ACHN (cell line): ENCODE measurements at regions not wholly inside any gene's neighbourhood (a gene's known extent, or its start where the extent isn't known, plus 50 kb on each side); places are given as distances from the start of the nearest gene placed in this dataset.

ENCODE experiments used
- DNase-seq: peaks from one replicate; pipeline ENCODE4 v3.0.0-alpha.2; 2015
- in situ Hi-C: cut with HindIII; loops from 2 replicates; pipeline ENCODE4 v1.10.0; 2017; ENCODE audit warnings: low sequenced_read_pairs, low pct_ligation_motif_present, low pct_unique_long_range_greater_than_20kb

GRCh38 chr5:124262991-124263571 is 483.4 kb downstream of the ZNF608 start:
- in situ Hi-C loops: no loop called here
- no peak for DNase-seq

- in situ Hi-C loops: no loop called here
- no peak for DNase-seq
These were observed 484.0 kb downstream of the ZNF608 start for GRCh38 chr5:124262470-124262869.

- in situ Hi-C loops: no loop called here
- no peak for DNase-seq
These were observed 484.6 kb downstream of the ZNF608 start for GRCh38 chr5:124261848-124262247.

GRCh38 chr5:124260921-124261515 is 485.4 kb downstream of the ZNF608 start:
- DNase-seq: no peak
- in situ Hi-C loops: no loop called here

GRCh38 chr5:124259017-124259416 is 487.4 kb downstream of the ZNF608 start:
- no peak for DNase-seq
- in situ Hi-C loops: no loop called here

- DNase-seq: no peak
- in situ Hi-C loops: no loop called here
These were observed 489.4 kb downstream of the ZNF608 start for GRCh38 chr5:124257048-124257447.

- in situ Hi-C loops: no loop called here
- DNase-seq: no peak
These were observed 493.1 kb downstream of the ZNF608 start for GRCh38 chr5:124253203-124253810.

GRCh38 chr5:124252747-124253146 is 493.7 kb downstream of the ZNF608 start:
- in situ Hi-C loops: no loop called here
- DNase-seq: no peak

GRCh38 chr5:124252191-124252638 is 494.2 kb downstream of the ZNF608 start:
- no peak for DNase-seq
- in situ Hi-C loops: no loop called here

GRCh38 chr5:124245276-124245675 is 501.2 kb downstream of the ZNF608 start:
- in situ Hi-C loops: no loop called here
- DNase-seq: no peak

- in situ Hi-C loops: no loop called here
- DNase-seq: no peak
These were observed 505.7 kb downstream of the ZNF608 start for GRCh38 chr5:124240732-124241131.

GRCh38 chr5:124239572-124239971 is 506.9 kb downstream of the ZNF608 start:
- in situ Hi-C loops: no loop called here
- DNase-seq: no peak

- in situ Hi-C loops: no loop called here
These were observed 508.1 kb downstream of the ZNF608 start for GRCh38 chr5:124238350-124238749.

GRCh38 chr5:124237206-124237695 is 509.2 kb downstream of the ZNF608 start:
- in situ Hi-C loops: no loop called here

More at GRCh38 chr5:124238350-124238749, 508.1 kb downstream of the ZNF608 start:
- no peak for DNase-seq

GRCh38 chr5:124236361-124237205 is 509.9 kb downstream of the ZNF608 start:
- DNase-seq: no peak
- in situ Hi-C loops: no loop called here

More at GRCh38 chr5:124237206-124237695, 509.2 kb downstream of the ZNF608 start:
- no peak for DNase-seq

- in situ Hi-C loops: no loop called here
- no peak for DNase-seq
These were observed 510.9 kb downstream of the ZNF608 start for GRCh38 chr5:124235576-124235975.

GRCh38 chr5:124234770-124235562 is 511.5 kb downstream of the ZNF608 start:
- in situ Hi-C loops: no loop called here
- DNase-seq: no peak

- no peak for DNase-seq
- in situ Hi-C loops: no loop called here
These were observed 512.2 kb downstream of the ZNF608 start for GRCh38 chr5:124234022-124234769.
